ENCODE measurements at regions not wholly inside any gene's neighbourhood (a gene's known extent, or its start where the extent isn't known, plus 50 kb on each side); places are given as distances from the start of the nearest gene placed in this dataset.

DNA sequence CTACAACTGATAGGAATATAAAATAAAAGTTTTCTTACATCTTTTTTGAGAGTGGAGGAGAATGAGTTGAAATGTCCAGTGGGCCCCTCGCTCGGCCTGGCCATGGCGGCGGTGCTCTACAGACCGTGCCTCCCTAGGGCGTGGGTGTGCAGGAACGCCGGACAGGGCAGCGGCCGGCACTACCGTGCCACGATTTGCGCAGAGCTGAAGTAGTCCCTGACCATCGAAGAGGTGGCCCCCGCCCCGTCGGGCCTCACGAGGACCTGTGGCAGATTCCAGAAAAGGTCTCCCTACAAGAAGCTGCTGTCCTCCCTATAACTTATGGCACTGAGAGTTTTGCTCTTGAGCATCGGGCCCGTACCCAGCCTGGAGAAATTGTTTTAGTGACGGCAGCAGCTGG, 228.9 kb upstream of the ARHGAP24 start:
- no peak for DNase-seq (ENCODE audit: low read depth in 3 of 3, low spot score in 2 of 3)

GRCh38 chr4:85250852-85251251, 224.1 kb upstream of the ARHGAP24 start:
- DNase-seq (ENCODE audit: low read depth in 3 of 3, low spot score in 2 of 3), result no peak

DNA sequence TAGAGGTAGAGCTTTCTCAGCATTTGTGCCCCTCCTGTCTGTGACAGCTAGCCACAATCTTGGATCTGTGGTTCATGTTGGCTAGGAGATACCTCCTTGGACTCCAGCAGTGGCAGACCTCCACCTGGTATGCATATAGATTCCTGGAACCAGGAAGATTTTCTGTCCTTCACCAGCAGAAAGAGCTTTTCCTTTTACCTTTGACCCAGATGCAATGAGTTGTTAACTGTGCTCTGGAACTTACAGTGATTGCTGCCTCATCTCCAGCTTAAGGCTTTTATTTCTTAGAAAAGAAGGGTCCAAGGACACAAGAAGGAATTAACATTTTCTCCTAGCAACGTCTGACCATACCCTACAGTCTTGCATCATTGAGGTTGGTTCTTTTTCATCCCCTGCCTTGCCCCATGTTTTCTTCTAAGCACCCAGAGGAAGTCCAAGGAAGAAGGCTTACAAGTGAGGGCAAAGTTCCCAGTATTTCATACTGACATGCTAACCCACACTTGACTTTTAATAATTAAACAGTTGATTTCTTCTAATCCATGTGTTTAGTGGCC, 217.1 kb upstream of the ARHGAP24 start:
- no peak for DNase-seq (ENCODE audit: low read depth in 3 of 3, low spot score in 2 of 3)

GRCh38 chr4:85260064-85260463, 214.9 kb upstream of the ARHGAP24 start:
- no peak for DNase-seq (ENCODE audit: low read depth in 3 of 3, low spot score in 2 of 3)

DNA sequence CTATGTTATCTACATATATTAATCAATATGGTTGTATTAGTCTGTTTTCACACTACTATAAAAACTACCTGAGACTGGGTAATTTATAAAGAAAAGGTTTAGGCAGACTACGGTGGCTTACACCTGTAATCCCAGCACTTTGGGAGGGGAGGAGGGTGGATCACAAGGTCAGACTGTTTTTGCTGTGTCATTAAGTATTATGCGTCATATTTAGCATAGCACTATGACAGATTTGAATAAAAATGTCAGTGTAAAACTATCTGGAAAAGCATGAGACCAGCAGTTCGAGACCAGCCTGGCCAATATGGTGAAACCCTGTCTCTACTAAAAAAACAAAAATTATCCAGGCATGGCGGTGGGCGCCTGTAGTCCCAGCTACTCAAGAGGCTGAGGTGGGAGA, 209.7 kb upstream of the ARHGAP24 start:
- no peak for DNase-seq (ENCODE audit: low read depth in 3 of 3, low spot score in 2 of 3)

DNA sequence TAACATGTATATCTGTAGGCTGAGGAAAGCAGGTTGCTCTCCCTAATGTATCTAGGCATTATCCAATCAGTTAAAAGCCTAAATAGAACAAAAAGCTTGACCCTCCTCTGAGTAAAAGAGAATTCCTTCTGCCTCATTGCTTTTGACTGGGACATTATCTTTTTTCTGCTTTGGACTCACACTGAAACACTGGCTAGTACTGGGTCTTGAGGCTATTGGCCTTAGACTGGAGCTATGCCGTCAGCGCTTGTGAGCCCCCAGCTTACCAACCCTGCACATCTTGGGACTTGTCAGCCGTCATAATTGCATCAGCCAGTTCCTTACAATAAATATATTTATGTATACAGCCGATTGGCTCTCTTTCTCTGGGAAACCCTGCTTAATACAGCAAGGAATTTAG, 206.8 kb upstream of the ARHGAP24 start:
- DNase-seq (ENCODE audit: low read depth in 3 of 3, low spot score in 2 of 3), result no peak

GRCh38 chr4:85268961-85269360, 206.0 kb upstream of the ARHGAP24 start:
- no peak for DNase-seq (ENCODE audit: low read depth in 3 of 3, low spot score in 2 of 3)

GRCh38 chr4:85274955-85275354, 200.0 kb upstream of the ARHGAP24 start:
- DNase-seq (ENCODE audit: low read depth in 3 of 3, low spot score in 2 of 3), result no peak

- DNase-seq (ENCODE audit: low read depth in 3 of 3, low spot score in 2 of 3), result no peak
These were observed 194.0 kb upstream of the ARHGAP24 start for GRCh38 chr4:85280963-85281362.

- no peak for DNase-seq (ENCODE audit: low read depth in 3 of 3, low spot score in 2 of 3)
These were observed 183.7 kb upstream of the ARHGAP24 start for GRCh38 chr4:85291226-85291625.

- no peak for DNase-seq (ENCODE audit: low read depth in 3 of 3, low spot score in 2 of 3)
These were observed 176.9 kb upstream of the ARHGAP24 start for GRCh38 chr4:85298037-85298436.

DNA sequence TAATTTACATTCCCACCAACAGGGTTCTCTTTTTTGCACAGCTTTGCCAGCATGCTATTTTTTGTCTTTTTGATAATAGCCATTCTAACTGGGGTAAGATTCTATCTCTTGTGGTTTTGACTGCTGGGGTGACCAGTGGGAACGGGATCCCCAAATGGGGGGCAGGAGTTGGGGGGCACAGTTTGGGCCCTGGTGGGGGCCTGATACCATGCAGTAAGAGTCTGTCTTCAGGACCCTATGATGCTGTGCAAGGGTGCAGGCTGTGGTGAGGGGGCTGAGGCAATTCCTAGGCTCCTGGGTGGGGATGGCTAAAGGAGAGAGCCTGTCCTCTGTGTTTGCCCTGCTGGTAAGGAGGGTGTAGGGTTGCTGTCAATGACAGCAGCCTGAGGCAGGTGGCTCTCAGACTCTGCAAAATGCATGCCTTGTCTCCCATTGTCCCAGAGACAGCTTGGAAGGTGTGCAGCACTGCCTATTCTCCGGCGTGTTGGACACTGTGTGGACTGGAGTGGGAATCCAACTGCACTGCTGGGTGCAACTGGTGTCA, 172.7 kb upstream of the ARHGAP24 start:
- DNase-seq (ENCODE audit: low read depth in 3 of 3, low spot score in 2 of 3), result no peak

DNA sequence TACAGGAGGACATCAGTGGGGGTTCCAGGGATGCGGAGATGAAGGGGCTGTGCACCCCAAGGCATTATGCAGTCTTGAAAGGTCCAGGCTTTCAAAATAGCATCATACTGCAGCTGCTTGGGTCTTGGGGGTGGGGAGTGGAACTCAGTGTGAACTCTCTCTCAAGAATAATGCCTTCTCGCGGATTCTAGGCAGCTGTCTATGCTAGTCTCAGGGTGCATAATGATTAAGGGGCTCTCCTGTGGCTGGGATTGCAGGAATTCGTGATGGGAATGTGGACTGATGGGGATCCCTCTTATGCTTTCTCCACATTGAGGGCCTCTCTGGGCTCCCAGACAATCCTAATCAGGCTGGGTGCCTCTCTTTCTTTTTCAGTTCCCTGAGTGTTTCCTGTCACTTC, 172.2 kb upstream of the ARHGAP24 start:
- DNase-seq (ENCODE audit: low read depth in 3 of 3, low spot score in 2 of 3), result no peak

GRCh38 chr4:85318415-85318814, 156.5 kb upstream of the ARHGAP24 start:
- DNase-seq (ENCODE audit: low read depth in 3 of 3, low spot score in 2 of 3), result no peak

DNA sequence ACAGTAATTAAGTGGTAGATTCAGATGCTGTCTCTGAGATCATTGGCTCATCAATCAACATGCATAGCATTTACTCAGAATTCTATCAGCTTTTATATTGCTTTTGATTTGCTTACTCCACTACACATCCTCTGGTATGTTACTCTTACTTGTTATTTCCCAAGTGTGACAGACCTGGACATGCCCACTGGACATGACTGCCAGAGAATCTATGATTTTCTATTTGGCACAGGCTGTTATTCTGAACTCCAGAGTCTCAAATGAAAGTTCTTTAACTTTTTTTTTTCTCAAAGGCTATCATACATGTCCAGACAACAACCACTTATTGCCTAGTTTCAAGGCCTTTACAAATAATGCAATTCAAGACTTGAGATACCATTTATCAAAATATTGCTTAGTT, 116.1 kb upstream of the ARHGAP24 start:
- no peak for DNase-seq (ENCODE audit: low read depth in 3 of 3, low spot score in 2 of 3)

DNA sequence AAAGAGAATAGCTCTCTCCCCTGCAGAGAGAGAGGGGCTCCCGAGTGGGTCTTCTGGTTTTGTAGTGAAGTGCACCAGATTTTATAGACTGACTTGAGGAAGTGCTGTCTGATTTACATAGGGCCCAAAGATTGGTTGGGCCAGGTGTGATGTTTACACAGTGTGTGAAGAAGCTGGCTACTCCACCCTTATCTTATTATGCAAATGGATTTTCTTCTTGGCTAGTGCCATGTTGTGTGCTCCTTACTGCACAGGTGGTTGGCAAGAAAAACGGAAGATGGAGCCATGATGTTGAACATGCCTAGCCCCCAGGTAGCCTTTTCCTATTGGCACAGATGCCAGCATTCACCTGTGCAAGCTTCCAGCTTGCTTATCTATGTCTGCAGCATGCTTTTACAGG, 112.4 kb upstream of the ARHGAP24 start:
- no peak for DNase-seq (ENCODE audit: low read depth in 3 of 3, low spot score in 2 of 3)

DNA sequence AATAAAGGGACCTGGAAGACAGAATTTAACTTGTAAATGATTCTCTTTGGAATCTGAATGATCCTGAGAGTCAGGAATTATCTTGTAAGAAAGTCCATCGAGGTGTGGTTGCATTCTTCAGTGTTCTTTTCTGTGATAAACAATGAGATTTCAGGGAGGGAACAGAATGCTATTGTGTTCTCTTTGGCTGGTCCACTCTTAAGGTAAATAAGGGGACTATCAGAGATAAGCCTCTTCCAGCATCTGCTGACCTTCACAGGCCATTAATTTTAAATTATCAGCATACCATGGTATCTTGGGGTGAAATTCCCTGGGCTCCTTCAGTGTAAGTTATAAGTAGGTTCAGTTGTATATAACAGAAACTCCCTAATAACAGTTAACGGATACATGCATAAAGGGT, 107.1 kb upstream of the ARHGAP24 start:
- DNase-seq (ENCODE audit: low read depth in 3 of 3, low spot score in 2 of 3), result no peak

- no peak for DNase-seq (ENCODE audit: low read depth in 3 of 3, low spot score in 2 of 3)
These were observed 106.7 kb upstream of the ARHGAP24 start for GRCh38 chr4:85368240-85368639.

GRCh38 chr4:85368932-85369331, 106.0 kb upstream of the ARHGAP24 start:
- no peak for DNase-seq (ENCODE audit: low read depth in 3 of 3, low spot score in 2 of 3)

GRCh38 chr4:85369703-85370380, 105.1 kb upstream of the ARHGAP24 start:
- DNase-seq (ENCODE audit: low read depth in 3 of 3, low spot score in 2 of 3), result no peak

- DNase-seq (ENCODE audit: low read depth in 3 of 3, low spot score in 2 of 3), result peak in 1 of 3 donors; percentile 27
These were observed 104.4 kb upstream of the ARHGAP24 start for GRCh38 chr4:85370400-85371032.

DNA sequence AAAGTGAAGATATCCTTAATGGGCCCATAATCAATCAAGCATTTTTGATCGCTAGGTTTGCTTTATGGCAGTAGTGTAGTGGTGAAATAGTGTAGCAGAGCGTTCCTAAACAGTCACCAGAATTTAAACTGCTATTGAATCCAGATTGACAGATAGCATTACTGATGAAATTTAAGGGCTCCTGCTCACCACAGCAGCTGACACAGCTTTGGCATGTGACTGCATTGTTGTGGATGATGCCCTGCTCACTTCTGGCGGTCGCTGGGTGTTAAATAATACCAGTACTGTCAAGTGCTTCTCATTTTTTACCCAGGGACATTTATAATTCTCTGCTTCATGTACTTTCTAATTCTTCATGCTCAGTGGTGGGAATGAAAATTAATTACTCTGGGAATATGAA, 102.0 kb upstream of the ARHGAP24 start:
- DNase-seq (ENCODE audit: low read depth in 3 of 3, low spot score in 2 of 3), result no peak
